ENCODE measurements at regions not wholly inside any gene's neighbourhood (a gene's known extent, or its start where the extent isn't known, plus 50 kb on each side); places are given as distances from the start of the nearest gene placed in this dataset.
"Not testable (repeated sequence)": the region's sequence is repeated elsewhere in the genome, so short reads cannot be mapped to it uniquely, and the experiment has no call there.

DNA sequence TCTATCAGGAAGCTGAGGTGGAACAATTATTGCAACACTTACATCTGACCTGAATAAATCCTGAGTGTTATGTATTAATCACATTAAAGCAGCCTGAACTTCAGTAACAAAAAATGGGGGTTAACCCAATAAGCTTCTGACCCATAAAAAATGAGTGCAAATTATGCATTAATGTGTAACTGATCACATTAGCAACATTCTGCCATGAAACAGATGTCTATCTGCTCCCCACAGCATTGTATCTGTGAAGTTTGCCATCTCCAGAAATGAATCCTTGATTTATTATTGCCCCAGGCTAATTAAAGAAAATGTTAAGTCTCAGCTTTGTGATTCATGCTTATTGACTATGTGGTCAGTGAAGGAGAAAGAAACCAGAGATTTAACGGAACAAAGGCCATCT is 304.9 kb downstream of the PCDH20 start:
- WGBS, 3 donors = 31 to 36% (median 36%) methylated on average over 1 of the region's 1 CpG
- Histone ChIP-seq H3K9me3 (no peaks in the 10 kb centered on the region), H3K4me3 (no peak overlapping the region), H3K27ac (no peak overlapping the region), H3K27me3 (ENCODE audit: insufficient read depth in 3 of 3, low read length in 2 of 3) (no peaks in the 10 kb centered on the region), H3K4me1 (no peaks in the 10 kb centered on the region), H3K36me3 (ENCODE audit: insufficient read depth in 1 of 2, low read depth in 1 of 2) (no peaks in the 10 kb centered on the region)
- DNase-seq (no peak), ATAC-seq (no peak)
- intact Hi-C loops (cut with DNase I) = no loop called here
- TF ChIP-seq, protein P1, sequence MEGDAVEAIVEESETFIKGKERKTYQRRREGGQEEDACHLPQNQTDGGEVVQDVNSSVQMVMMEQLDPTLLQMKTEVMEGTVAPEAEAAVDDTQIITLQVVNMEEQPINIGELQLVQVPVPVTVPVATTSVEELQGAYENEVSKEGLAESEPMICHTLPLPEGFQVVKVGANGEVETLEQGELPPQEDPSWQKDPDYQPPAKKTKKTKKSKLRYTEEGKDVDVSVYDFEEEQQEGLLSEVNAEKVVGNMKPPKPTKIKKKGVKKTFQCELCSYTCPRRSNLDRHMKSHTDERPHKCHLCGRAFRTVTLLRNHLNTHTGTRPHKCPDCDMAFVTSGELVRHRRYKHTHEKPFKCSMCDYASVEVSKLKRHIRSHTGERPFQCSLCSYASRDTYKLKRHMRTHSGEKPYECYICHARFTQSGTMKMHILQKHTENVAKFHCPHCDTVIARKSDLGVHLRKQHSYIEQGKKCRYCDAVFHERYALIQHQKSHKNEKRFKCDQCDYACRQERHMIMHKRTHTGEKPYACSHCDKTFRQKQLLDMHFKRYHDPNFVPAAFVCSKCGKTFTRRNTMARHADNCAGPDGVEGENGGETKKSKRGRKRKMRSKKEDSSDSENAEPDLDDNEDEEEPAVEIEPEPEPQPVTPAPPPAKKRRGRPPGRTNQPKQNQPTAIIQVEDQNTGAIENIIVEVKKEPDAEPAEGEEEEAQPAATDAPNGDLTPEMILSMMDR (IDR thresholded peaks at IDR 0.05) = no peak

DNA sequence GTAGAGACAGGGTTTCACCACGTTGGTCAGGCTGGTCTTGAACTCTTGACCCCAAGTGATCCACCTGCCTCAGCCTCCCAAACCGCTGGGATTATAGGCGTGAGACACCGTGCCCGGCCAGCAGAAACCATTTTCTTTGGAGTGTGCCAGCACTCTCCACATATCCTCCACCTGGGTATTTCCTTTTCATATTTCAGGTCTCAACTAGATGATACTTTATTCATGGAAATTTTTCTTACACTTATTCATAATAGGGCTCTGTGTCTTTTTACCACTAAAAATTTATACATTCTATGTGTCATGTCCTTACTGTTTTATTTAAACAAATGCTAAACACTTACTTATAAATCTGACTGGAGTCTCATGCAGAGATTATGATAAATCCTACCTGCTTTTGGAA is 305.9 kb downstream of the PCDH20 start:
- 61 to 77% (median 75%) methylated on average over 5 of the region's 5 CpGs for WGBS, 3 donors
- intact Hi-C loops (cut with DNase I) = no loop called here
- H3K4me3 ChIP-seq = no peak overlapping the region
- TF ChIP-seq, protein P1 (IDR thresholded peaks at IDR 0.05) = no peak
- no peaks in the 10 kb centered on the region for H3K9me3 ChIP-seq
- DNase-seq (no peak), ATAC-seq (no peak)
- H3K27me3 ChIP-seq (ENCODE audit: insufficient read depth in 3 of 3, low read length in 2 of 3) = no peaks in the 10 kb centered on the region
- H3K4me1 ChIP-seq = no peaks in the 10 kb centered on the region
- no peak overlapping the region for H3K27ac ChIP-seq
- H3K36me3 ChIP-seq (ENCODE audit: insufficient read depth in 1 of 2, low read depth in 1 of 2) = no peaks in the 10 kb centered on the region

DNA sequence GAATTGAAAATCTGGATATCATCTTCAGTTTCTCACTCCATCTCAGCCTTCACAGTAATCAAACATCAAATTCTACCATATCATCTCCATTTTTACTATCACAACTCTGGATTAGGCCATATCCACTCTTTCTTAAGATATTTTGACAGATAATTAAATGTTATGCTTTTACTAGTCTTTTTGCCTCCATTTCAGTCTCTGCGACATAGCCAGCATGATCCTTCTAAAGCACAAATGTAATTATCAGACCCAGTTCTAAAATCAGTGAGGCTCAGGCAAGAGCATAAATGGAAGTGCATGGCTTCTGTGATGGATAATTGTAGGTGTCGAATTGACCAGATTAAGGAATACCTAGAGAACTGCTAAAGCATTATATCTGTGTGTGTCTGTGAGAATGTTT is 307.7 kb downstream of the PCDH20 start:
- no peaks in the 10 kb centered on the region for H3K36me3 ChIP-seq (ENCODE audit: insufficient read depth in 1 of 2, low read depth in 1 of 2)
- DNase-seq (no peak), ATAC-seq (no peak)
- no peaks in the 10 kb centered on the region for H3K27me3 ChIP-seq (ENCODE audit: insufficient read depth in 3 of 3, low read length in 2 of 3)
- TF ChIP-seq, protein P1 (IDR thresholded peaks at IDR 0.05) = no peak
- 89 to 94% (median 90%) methylated on average over 2 of the region's 2 CpGs for WGBS, 3 donors
- intact Hi-C loops (cut with DNase I) = no loop called here
- H3K27ac ChIP-seq = no peak overlapping the region
- H3K4me1 ChIP-seq = no peaks in the 10 kb centered on the region
- no peaks in the 10 kb centered on the region for H3K9me3 ChIP-seq
- H3K4me3 ChIP-seq = no peak overlapping the region

DNA sequence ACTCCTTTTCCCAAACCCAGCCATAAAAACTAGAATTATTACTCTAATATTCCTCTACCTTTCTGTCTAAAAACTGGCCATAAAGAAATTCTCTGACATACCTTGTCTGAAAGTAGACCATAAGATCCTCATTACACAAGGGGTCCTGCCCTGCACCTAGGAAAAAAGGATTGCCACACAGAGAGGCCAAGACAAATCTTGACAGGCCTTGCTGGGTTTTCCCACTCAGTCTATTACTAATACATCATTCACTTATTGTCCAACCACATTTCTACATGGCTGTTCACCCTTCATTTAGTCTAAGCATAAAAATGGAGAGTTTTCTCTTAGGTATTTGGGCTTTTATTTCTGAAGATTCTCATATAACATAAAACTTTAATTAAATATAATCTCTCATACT is 319.8 kb downstream of the PCDH20 start:
- ATAC-seq = no peak
- no peaks in the 10 kb centered on the region for H3K27me3 ChIP-seq (ENCODE audit: insufficient read depth in 3 of 3, low read length in 2 of 3)
- no peaks in the 10 kb centered on the region for H3K36me3 ChIP-seq (ENCODE audit: insufficient read depth in 1 of 2, low read depth in 1 of 2)
- no peak for DNase-seq
- TF ChIP-seq, protein P1 (IDR thresholded peaks at IDR 0.05) = no peak
- no peak overlapping the region for H3K27ac ChIP-seq
- no peaks in the 10 kb centered on the region for H3K4me1 ChIP-seq
- no peaks in the 10 kb centered on the region for H3K9me3 ChIP-seq
- intact Hi-C loops (cut with DNase I) = no loop called here
- no peak overlapping the region for H3K4me3 ChIP-seq

DNA sequence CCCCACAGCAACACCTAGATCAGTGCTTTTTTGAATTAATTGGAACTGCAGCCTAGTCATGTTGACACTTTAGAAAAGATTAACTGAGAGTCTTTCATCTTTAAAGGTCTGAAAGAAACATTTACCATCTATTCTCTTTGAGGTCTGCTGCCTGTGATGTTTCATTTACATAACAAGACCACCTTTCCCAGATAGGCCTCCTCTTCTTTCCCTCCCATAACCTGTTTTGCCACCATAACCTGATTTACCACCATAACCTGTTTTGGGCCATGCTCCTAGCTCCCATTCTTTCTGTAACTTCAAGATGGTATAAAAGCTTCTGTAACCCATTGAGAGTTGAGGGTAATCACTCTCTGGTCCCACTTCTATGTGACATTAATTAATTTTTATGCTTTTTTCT is 320.8 kb downstream of the PCDH20 start:
- Histone ChIP-seq H3K4me1 (no peaks in the 10 kb centered on the region), H3K27me3 (ENCODE audit: insufficient read depth in 3 of 3, low read length in 2 of 3) (no peaks in the 10 kb centered on the region), H3K36me3 (ENCODE audit: insufficient read depth in 1 of 2, low read depth in 1 of 2) (no peaks in the 10 kb centered on the region), H3K4me3 (no peak overlapping the region), H3K9me3 (no peaks in the 10 kb centered on the region), H3K27ac (no peak overlapping the region)
- ATAC-seq (no peak), DNase-seq (no peak)
- TF ChIP-seq, protein P1 (IDR thresholded peaks at IDR 0.05) = no peak
- intact Hi-C loops (cut with DNase I) = no loop called here

DNA sequence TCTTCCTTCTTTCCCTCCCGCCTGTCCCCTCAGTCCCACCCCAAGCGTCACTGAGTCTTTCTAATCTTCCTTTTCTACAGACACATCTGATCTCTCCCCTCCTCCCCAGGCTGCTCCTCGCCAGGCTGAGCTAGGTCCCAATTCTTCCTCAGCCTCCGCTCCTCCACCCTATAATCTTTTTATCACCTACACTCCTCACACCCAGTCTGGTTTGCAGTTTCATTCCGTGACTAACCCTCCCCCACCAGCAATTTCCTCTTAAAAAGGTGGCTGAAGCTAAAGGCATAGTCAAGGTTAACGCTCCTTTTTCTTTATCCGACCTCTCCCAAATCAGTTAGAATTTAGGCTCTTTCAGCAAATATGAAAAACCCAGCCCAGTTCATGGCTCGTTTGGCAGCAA is 325.8 kb downstream of the PCDH20 start:
- H3K9me3 ChIP-seq; intact Hi-C loops (cut with DNase I); H3K27ac ChIP-seq; ATAC-seq; H3K36me3 ChIP-seq (ENCODE audit: insufficient read depth in 1 of 2, low read depth in 1 of 2); H3K4me1 ChIP-seq; H3K4me3 ChIP-seq; H3K27me3 ChIP-seq (ENCODE audit: insufficient read depth in 3 of 3, low read length in 2 of 3); DNase-seq: not testable (repeated sequence)
- 55 to 68% (median 65%) methylated on average over 8 of the region's 8 CpGs for WGBS, 3 donors

All from psoas muscle (tissue), 7 donors.